IMR-90 (cell line): ENCODE measurements at regions not wholly inside any gene's neighbourhood (a gene's known extent, or its start where the extent isn't known, plus 50 kb on each side); places are given as distances from the start of the nearest gene placed in this dataset.

ENCODE experiments used
- ATAC-seq: fragments of 200-7000 bp; cut with Tn5 transposase; 2 replicates; pipeline ENCODE4 v1.9.1; 2020; ENCODE audit warnings: low read depth, mild to moderate bottlenecking, moderate library complexity
- BruUV-seq: library from RNA; stranded (reverse); fragments of 400-500 nt; replicated peaks from 2 replicates; lab custom pipeline; 2021; lab: Mats Ljungman, UMichigan
- CTCF ChIA-PET: fragments of 300-600 bp; formaldehyde crosslinking; extraction: SDS; loops from one replicate; lab custom pipeline; 2021; ENCODE audit warnings: antibody characterized with exemption; lab: Yijun Ruan, JAX
- POLR2A ChIA-PET: fragments of 300-600 bp; sonication (Branson Sonifier 250); formaldehyde crosslinking; loops from one replicate; lab custom pipeline; 2022; ENCODE audit warnings: antibody characterized with exemption; ENCODE audit not compliant: unreplicated experiment; lab: Charles Lee
- DNase-seq: peaks from one replicate; pipeline ENCODE4 v3.0.0; 2013
- H2AFZ ChIP-seq: replicated peaks from 2 replicates; pipeline ENCODE3; 2013; ENCODE audit warnings: low read length, mild to moderate bottlenecking; ENCODE audit not compliant: poor library complexity
- H2AK5ac ChIP-seq: 2 replicates; pipeline ENCODE4 v1.6.1; 2013; ENCODE audit warnings: low read depth, low read length, inconsistent platforms
- H2AK9ac ChIP-seq: replicated peaks from 2 replicates; pipeline ENCODE3; 2013; ENCODE audit warnings: mild to moderate bottlenecking, low read depth, low read length, moderate library complexity; ENCODE audit not compliant: poor library complexity
- H2BK120ac ChIP-seq: 2 replicates; pipeline ENCODE4 v1.6.1; 2013; ENCODE audit warnings: low read depth, low read length, inconsistent platforms
- H2BK15ac ChIP-seq: 3 replicates; pipeline ENCODE4 v1.6.1; 2013; ENCODE audit warnings: low read depth, low read length, inconsistent platforms
- H2BK20ac ChIP-seq: 2 replicates; pipeline ENCODE4 v1.6.1; 2013; ENCODE audit warnings: low read depth, mild to moderate bottlenecking, inconsistent platforms, low read length, moderate library complexity
- H2BK5ac ChIP-seq: 2 replicates; pipeline ENCODE4 v1.6.1; 2013; ENCODE audit warnings: mild to moderate bottlenecking, low read depth, low read length, inconsistent platforms; ENCODE audit not compliant: poor library complexity, severe bottlenecking
- H3K14ac ChIP-seq: replicated peaks from 2 replicates; pipeline ENCODE4 v1.6.1; 2013; ENCODE audit warnings: low read depth, low read length, inconsistent platforms
- H3K18ac ChIP-seq: 2 replicates; pipeline ENCODE4 v1.6.1; 2013; ENCODE audit warnings: low read depth, low read length, control low read depth
- H3K23ac ChIP-seq: 2 replicates; pipeline ENCODE4 v1.6.1; 2013; ENCODE audit warnings: low read depth, low read length, inconsistent platforms
- H3K27ac ChIP-seq: 2 replicates; pipeline ENCODE4 v1.5.1; 2013; ENCODE audit warnings: mild to moderate bottlenecking, control low read depth, low read length; ENCODE audit not compliant: insufficient read depth
- H3K27me3 ChIP-seq: 2 replicates; pipeline ENCODE4 v1.6.1; 2013; ENCODE audit warnings: low read length; ENCODE audit not compliant: control insufficient read depth, insufficient read depth
- H3K36me3 ChIP-seq: 2 replicates; pipeline ENCODE4 v1.6.1; 2013; ENCODE audit warnings: low read length, mixed read lengths; ENCODE audit not compliant: control insufficient read depth, insufficient read depth
- H3K4ac ChIP-seq: 2 replicates; pipeline ENCODE4 v1.6.1; 2013; ENCODE audit warnings: low read depth, low read length, inconsistent platforms
- H3K4me1 ChIP-seq: 2 replicates; pipeline ENCODE4 v1.6.1; 2013; ENCODE audit warnings: low read length, mixed read lengths; ENCODE audit not compliant: control insufficient read depth, insufficient read depth
- H3K4me2 ChIP-seq: 2 replicates; pipeline ENCODE4 v1.6.1; 2013; ENCODE audit warnings: low read depth, mild to moderate bottlenecking, control low read depth, low read length, moderate library complexity
- H3K4me3 ChIP-seq: 2 replicates; pipeline ENCODE4 v1.5.1; 2013; ENCODE audit warnings: low read depth, mild to moderate bottlenecking, control low read depth, low read length, moderate library complexity; ENCODE audit not compliant: insufficient read depth
- H3K56ac ChIP-seq: 2 replicates; pipeline ENCODE4 v1.6.1; 2013; ENCODE audit warnings: low read length, inconsistent platforms; ENCODE audit not compliant: insufficient read depth; ENCODE audit errors: extremely low read depth
- H3K79me1 ChIP-seq, 2 experiments: 2 replicates each; pipeline ENCODE4 v1.6.1; 2013; ENCODE audit warnings: low read length in 2 of 2, inconsistent platforms in 1 of 2, low read depth in 1 of 2
- H3K9ac ChIP-seq: 2 replicates; pipeline ENCODE4 v1.6.1; 2013; ENCODE audit warnings: low read depth, low read length, control low read depth
- H3K9me1 ChIP-seq: 2 replicates; pipeline ENCODE4 v1.6.1; 2013; ENCODE audit warnings: low read length, inconsistent platforms; ENCODE audit not compliant: insufficient read depth
- H3K9me3 ChIP-seq: 2 replicates; pipeline ENCODE4 v1.6.1; 2013; ENCODE audit warnings: low read length; ENCODE audit not compliant: control insufficient read depth, insufficient read depth
- H4K20me1 ChIP-seq: 2 replicates; pipeline ENCODE4 v1.6.1; 2013; ENCODE audit warnings: low read length, inconsistent platforms; ENCODE audit not compliant: insufficient read depth
- H4K5ac ChIP-seq: 2 replicates; pipeline ENCODE4 v1.6.1; 2013; ENCODE audit warnings: mild to moderate bottlenecking, low read depth, low read length, control low read depth
- H4K8ac ChIP-seq, 2 experiments: 2 replicates each; pipeline ENCODE4 v1.6.1; 2013; ENCODE audit warnings: low read depth in 2 of 2, low read length in 2 of 2, control low read depth in 1 of 2, inconsistent platforms in 1 of 2
- H4K91ac ChIP-seq: 2 replicates; pipeline ENCODE4 v1.6.1; 2013; ENCODE audit warnings: low read depth, low read length, inconsistent platforms; ENCODE audit not compliant: insufficient read depth
- FOS ChIP-seq: fragments of 150-350 bp; IDR thresholded peaks from 2 replicates; pipeline ENCODE4 v1.6.1; 2016; ENCODE audit warnings: low read depth, low read length
- RAD21 ChIP-seq: IDR thresholded peaks from 2 replicates; pipeline ENCODE4 v1.6.1; 2012; ENCODE audit warnings: low read length, improper control_type of control experiment
- RFX5 ChIP-seq: IDR thresholded peaks from 2 replicates; pipeline ENCODE4 v1.8.0; 2012; ENCODE audit warnings: low read depth, mild to moderate bottlenecking, low read length, moderate library complexity
- WGBS, 2 experiments: methylation state at CpG; one replicate each; pipeline versions ENCODE4 v1.1.5 to v1.1.7; 2013; ENCODE audit warnings: missing lambda C conversion rate in 2 of 2; ENCODE audit not compliant: insufficient read length in 1 of 2; ENCODE audit errors: extremely low coverage in 2 of 2; 5-methylcytosine and 5-hydroxymethylcytosine counted together
- dilution Hi-C: fragments of 300-500 bp; cut with HindIII; formaldehyde crosslinking; loops from one replicate; pipeline ENCODE4 v1.14.3; 2018; ENCODE audit warnings: low sequenced_read_pairs; ENCODE audit not compliant: unreplicated experiment
- in situ Hi-C: fragments of 300-500 bp; cut with MboI; formaldehyde crosslinking; loops from 3 replicates; pipeline ENCODE4 v1.14.3; 2019; ENCODE audit warnings: low sequenced_read_pairs, inconsistent platforms, mixed read lengths
- intact Hi-C: fragments of 100-400 bp; cut with micrococcal nuclease; formaldehyde crosslinking; loops from 2 replicates; pipeline ENCODE4 v1.10.0; 2022

DNA sequence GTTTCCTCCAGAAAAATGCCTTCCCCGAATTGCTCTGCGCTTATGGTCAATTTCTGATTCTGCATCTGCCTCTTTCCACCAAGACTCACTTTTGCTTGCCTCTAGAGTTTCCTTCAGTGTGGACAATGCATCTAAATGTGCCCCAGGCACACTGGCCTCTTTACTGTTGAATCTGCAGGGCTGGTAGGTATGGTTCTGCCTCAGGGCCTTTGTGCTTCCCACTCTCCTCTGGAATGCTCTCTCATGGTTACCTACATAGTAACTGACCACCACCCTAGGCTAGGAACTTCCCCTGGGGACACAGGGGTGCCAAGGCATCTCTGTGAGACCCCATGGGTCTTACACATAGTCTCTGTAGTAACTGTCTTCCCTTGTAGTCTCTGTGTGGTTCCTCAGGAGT, 1258.6 kb downstream of the CDH12 start:
- H4K20me1 ChIP-seq, result no peaks in the 10 kb centered on the region
- no peaks in the 10 kb centered on the region for H3K9me3 ChIP-seq
- in situ Hi-C loops, result no loop called here
- no peak overlapping the region for H2AK5ac ChIP-seq
- no peak overlapping the region for H2BK15ac ChIP-seq
- H3K9me1 ChIP-seq, result no peaks in the 10 kb centered on the region
- ATAC-seq (no peak), DNase-seq (no peak)
- intact Hi-C loops, result no loop called here
- H3K18ac ChIP-seq, result no peak overlapping the region
- no peak overlapping the region for H3K4ac ChIP-seq
- no peak overlapping the region for H3K4me3 ChIP-seq
- CTCF ChIA-PET, result no interaction called here
- H2BK5ac ChIP-seq, result no peak overlapping the region
- no peak overlapping the region for H4K8ac ChIP-seq
- H4K5ac ChIP-seq, result no peak overlapping the region
- no peaks in the 10 kb centered on the region for H3K27me3 ChIP-seq
- H3K36me3 ChIP-seq, result no peaks in the 10 kb centered on the region
- no peak overlapping the region for H2BK120ac ChIP-seq
- no peaks in the 10 kb centered on the region for H3K4me1 ChIP-seq
- TF ChIP-seq RAD21 (no peak), FOS (no peak), RFX5 (no peak)
- no peaks in the 10 kb centered on the region for H3K79me1 ChIP-seq
- no peak overlapping the region for H2AFZ ChIP-seq
- H3K4me2 ChIP-seq, result no peak overlapping the region
- H3K14ac ChIP-seq, result no peak overlapping the region
- H3K23ac ChIP-seq, result no peak overlapping the region
- no peak overlapping the region for H3K9ac ChIP-seq
- BruUV-seq, result no TSS peak
- H2AK9ac ChIP-seq, result no peak overlapping the region
- dilution Hi-C loops, result no loop called here
- H3K56ac ChIP-seq, result no peak overlapping the region
- H2BK20ac ChIP-seq, result no peak overlapping the region
- H3K27ac ChIP-seq, result no peak overlapping the region
- POLR2A ChIA-PET, result no interaction called here
- WGBS, 2 experiments, result 100% methylated on average over 1 of the region's 2 CpGs; no CpG with 5 or more reads in 1 of the 2 experiments
- H4K91ac ChIP-seq, result no peak overlapping the region
